ENCODE measurements at regions not wholly inside any gene's neighbourhood (a gene's known extent, or its start where the extent isn't known, plus 50 kb on each side); places are given as distances from the start of the nearest gene placed in this dataset.

- intact Hi-C loops (cut with micrococcal nuclease), result no loop called here
- Histone ChIP-seq H3K36me3 (replicated peaks in 1 of 2; ENCODE audit: control insufficient read depth in 1 of 2, insufficient read depth in 2 of 2, low read length in 2 of 2) (no peaks in the 10 kb centered on the region), H3K27me3 (ENCODE audit: control insufficient read depth in 2 of 2, insufficient read depth in 2 of 2, low read length in 2 of 2) (no peaks in the 10 kb centered on the region), H3K27ac (ENCODE audit: low read depth in 1 of 2, low read length in 2 of 2) (no peak overlapping the region), H2AFZ (ENCODE audit: insufficient read depth, low read depth, low read length, poor library complexity, severe bottlenecking) (no peak overlapping the region), H4K20me1 (ENCODE audit: insufficient read depth, low read length) (no peaks in the 10 kb centered on the region), H3K9ac (ENCODE audit: insufficient read depth, low read length, poor library complexity, severe bottlenecking) (no peak overlapping the region), H3K4me3 (replicated peaks in 1 of 3; ENCODE audit: low read depth in 2 of 3, low read length in 3 of 3) (no peak overlapping the region), H3K4me2 (replicated peaks; ENCODE audit: extremely low read depth, low read length, poor library complexity, severe bottlenecking) (no peak overlapping the region), H3K79me2 (ENCODE audit: insufficient read depth, low read length) (no peaks in the 10 kb centered on the region), H3K9me3 (replicated peaks in 1 of 2; ENCODE audit: control insufficient read depth in 1 of 2, insufficient read depth in 1 of 2, low read length in 2 of 2) (no peaks in the 10 kb centered on the region), H3K4me1 (ENCODE audit: control insufficient read depth in 1 of 2, insufficient read depth in 2 of 2, low read length in 2 of 2) (peaks cover 11 to 16% of the 10 kb centered on the region in 2 donors)
- Mint-ChIP-seq H3K9me3 (peaks cover 0 to 7% (median 4%) of the 10 kb centered on the region in 7 donors), H3K4me1 (peaks cover 16% of the 10 kb centered on the region), H3K27me3 (ENCODE audit: low read depth in 3 of 3) (peaks cover 0 to 2% (median 0%) of the 10 kb centered on the region in 3 donors), H3K36me3 (no peaks in the 10 kb centered on the region), H3K4me3 (no peak overlapping the region), H3K27ac (no peak overlapping the region)
- no peak for TF ChIP-seq CTCF (IDR thresholded peaks at IDR 0.05)
- WGBS (ENCODE audit: insufficient coverage), result no CpG with 5 or more reads among the region's 1 CpG
- no peak for DNase-seq
These were observed 282.0 kb downstream of the CALCRL start for GRCh38 chr2:187165936-187166610.

GRCh38 chr2:187158452-187158851 lies 289.6 kb downstream of the CALCRL start:
- H3K9ac ChIP-seq (ENCODE audit: insufficient read depth, low read length, poor library complexity, severe bottlenecking), result no peak overlapping the region
- intact Hi-C loops (cut with micrococcal nuclease), result no loop called here
- H3K79me2 ChIP-seq (ENCODE audit: insufficient read depth, low read length), result no peaks in the 10 kb centered on the region
- no CpG with 5 or more reads among the region's 3 CpGs for WGBS (ENCODE audit: insufficient coverage)
- H3K27me3 Mint-ChIP-seq (ENCODE audit: low read depth in 3 of 3), result peaks cover 0 to 2% (median 0%) of the 10 kb centered on the region in 3 donors
- peaks cover 5 to 23% (median 19%) of the 10 kb centered on the region in 7 donors for H3K9me3 Mint-ChIP-seq
- no peak for TF ChIP-seq CTCF (IDR thresholded peaks at IDR 0.05)
- no peaks in the 10 kb centered on the region for H3K36me3 ChIP-seq (replicated peaks in 1 of 2; ENCODE audit: control insufficient read depth in 1 of 2, insufficient read depth in 2 of 2, low read length in 2 of 2)
- no peak overlapping the region for H3K4me3 Mint-ChIP-seq
- H3K27ac Mint-ChIP-seq, result no peak overlapping the region
- DNase-seq, result no peak
- H3K4me1 ChIP-seq (ENCODE audit: control insufficient read depth in 1 of 2, insufficient read depth in 2 of 2, low read length in 2 of 2), result no peaks in the 10 kb centered on the region
- H2AFZ ChIP-seq (ENCODE audit: insufficient read depth, low read depth, low read length, poor library complexity, severe bottlenecking), result no peak overlapping the region
- no peaks in the 10 kb centered on the region for H3K27me3 ChIP-seq (ENCODE audit: control insufficient read depth in 2 of 2, insufficient read depth in 2 of 2, low read length in 2 of 2)
- no peak overlapping the region for H3K4me3 ChIP-seq (replicated peaks in 1 of 3; ENCODE audit: low read depth in 2 of 3, low read length in 3 of 3)
- no peaks in the 10 kb centered on the region for H3K4me1 Mint-ChIP-seq
- H3K27ac ChIP-seq (ENCODE audit: low read depth in 1 of 2, low read length in 2 of 2), result no peak overlapping the region
- no peaks in the 10 kb centered on the region for H3K36me3 Mint-ChIP-seq
- H3K4me2 ChIP-seq (replicated peaks; ENCODE audit: extremely low read depth, low read length, poor library complexity, severe bottlenecking), result no peak overlapping the region
- no peaks in the 10 kb centered on the region for H4K20me1 ChIP-seq (ENCODE audit: insufficient read depth, low read length)
- H3K9me3 ChIP-seq (replicated peaks in 1 of 2; ENCODE audit: control insufficient read depth in 1 of 2, insufficient read depth in 1 of 2, low read length in 2 of 2), result peaks cover 3 to 15% of the 10 kb centered on the region in 2 donors
